ENCODE measurements at regions not wholly inside any gene's neighbourhood (a gene's known extent, or its start where the extent isn't known, plus 50 kb on each side); places are given as distances from the start of the nearest gene placed in this dataset.
A peak's percentile ranks its signal among the peaks of the same experiment; 100 is the strongest.

- DNase-seq (ENCODE audit: low read depth in 1 of 2, low spot score in 1 of 2) = no peak
- TF ChIP-seq JUND (IDR thresholded peaks at IDR 0.05; ENCODE audit: low read depth) = no peak
- in situ Hi-C loops (cut with HindIII; ENCODE audit: low pct_unique_long_range_greater_than_20kb, low sequenced_read_pairs) = no loop called here
These were observed 94.1 kb upstream of the BMP2K start for GRCh38 chr4:78682070-78682469.

- no peak for DNase-seq (ENCODE audit: low read depth in 1 of 2, low spot score in 1 of 2)
- TF ChIP-seq JUND (IDR thresholded peaks at IDR 0.05; ENCODE audit: low read depth) = no peak
- in situ Hi-C loops (cut with HindIII; ENCODE audit: low pct_unique_long_range_greater_than_20kb, low sequenced_read_pairs) = no loop called here
These were observed 92.8 kb upstream of the BMP2K start for GRCh38 chr4:78683352-78683751.

GRCh38 chr4:78684325-78685079, 91.6 kb upstream of the BMP2K start:
- in situ Hi-C loops (cut with HindIII; ENCODE audit: low pct_unique_long_range_greater_than_20kb, low sequenced_read_pairs) = no loop called here
- no peak for TF ChIP-seq JUND (IDR thresholded peaks at IDR 0.05; ENCODE audit: low read depth)

GRCh38 chr4:78687818-78688217, 88.3 kb upstream of the BMP2K start:
- in situ Hi-C loops (cut with HindIII; ENCODE audit: low pct_unique_long_range_greater_than_20kb, low sequenced_read_pairs) = no loop called here
- no peak for TF ChIP-seq JUND (IDR thresholded peaks at IDR 0.05; ENCODE audit: low read depth)
- no peak for DNase-seq (ENCODE audit: low read depth in 1 of 2, low spot score in 1 of 2)

More at GRCh38 chr4:78684325-78685079, 91.6 kb upstream of the BMP2K start:
- peak in 1 of 2 experiments; percentile 20 for DNase-seq (ENCODE audit: low read depth in 1 of 2, low spot score in 1 of 2)

GRCh38 chr4:78688366-78688765, 87.8 kb upstream of the BMP2K start:
- no peak for DNase-seq (ENCODE audit: low read depth in 1 of 2, low spot score in 1 of 2)
- in situ Hi-C loops (cut with HindIII; ENCODE audit: low pct_unique_long_range_greater_than_20kb, low sequenced_read_pairs) = no loop called here
- no peak for TF ChIP-seq JUND (IDR thresholded peaks at IDR 0.05; ENCODE audit: low read depth)

- TF ChIP-seq JUND (IDR thresholded peaks at IDR 0.05; ENCODE audit: low read depth) = no peak
- DNase-seq (ENCODE audit: low read depth in 1 of 2, low spot score in 1 of 2) = no peak
- in situ Hi-C loops (cut with HindIII; ENCODE audit: low pct_unique_long_range_greater_than_20kb, low sequenced_read_pairs) = no loop called here
These were observed 86.9 kb upstream of the BMP2K start for GRCh38 chr4:78689261-78689660.

- in situ Hi-C loops (cut with HindIII; ENCODE audit: low pct_unique_long_range_greater_than_20kb, low sequenced_read_pairs) = no loop called here
- no peak for DNase-seq (ENCODE audit: low read depth in 1 of 2, low spot score in 1 of 2)
- no peak for TF ChIP-seq JUND (IDR thresholded peaks at IDR 0.05; ENCODE audit: low read depth)
These were observed 86.3 kb upstream of the BMP2K start for GRCh38 chr4:78689700-78690323.

- no peak for TF ChIP-seq JUND (IDR thresholded peaks at IDR 0.05; ENCODE audit: low read depth)
- in situ Hi-C loops (cut with HindIII; ENCODE audit: low pct_unique_long_range_greater_than_20kb, low sequenced_read_pairs) = no loop called here
These were observed 84.8 kb upstream of the BMP2K start for GRCh38 chr4:78691334-78691754.

GRCh38 chr4:78691971-78692821, 84.0 kb upstream of the BMP2K start:
- TF ChIP-seq JUND (IDR thresholded peaks at IDR 0.05; ENCODE audit: low read depth) = no peak
- no peak for DNase-seq (ENCODE audit: low read depth in 1 of 2, low spot score in 1 of 2)
- in situ Hi-C loops (cut with HindIII; ENCODE audit: low pct_unique_long_range_greater_than_20kb, low sequenced_read_pairs) = no loop called here

More at GRCh38 chr4:78691334-78691754, 84.8 kb upstream of the BMP2K start:
- no peak for DNase-seq (ENCODE audit: low read depth in 1 of 2, low spot score in 1 of 2)

GRCh38 chr4:78692822-78693170, 83.4 kb upstream of the BMP2K start:
- in situ Hi-C loops (cut with HindIII; ENCODE audit: low pct_unique_long_range_greater_than_20kb, low sequenced_read_pairs) = no loop called here
- DNase-seq (ENCODE audit: low read depth in 1 of 2, low spot score in 1 of 2) = no peak
- TF ChIP-seq JUND (IDR thresholded peaks at IDR 0.05; ENCODE audit: low read depth) = no peak

- DNase-seq (ENCODE audit: low read depth in 1 of 2, low spot score in 1 of 2) = no peak
- TF ChIP-seq JUND (IDR thresholded peaks at IDR 0.05; ENCODE audit: low read depth) = no peak
- in situ Hi-C loops (cut with HindIII; ENCODE audit: low pct_unique_long_range_greater_than_20kb, low sequenced_read_pairs) = no loop called here
These were observed 82.2 kb upstream of the BMP2K start for GRCh38 chr4:78693777-78694456.

GRCh38 chr4:78694457-78694787, 81.7 kb upstream of the BMP2K start:
- no peak for TF ChIP-seq JUND (IDR thresholded peaks at IDR 0.05; ENCODE audit: low read depth)
- DNase-seq (ENCODE audit: low read depth in 1 of 2, low spot score in 1 of 2) = no peak
- in situ Hi-C loops (cut with HindIII; ENCODE audit: low pct_unique_long_range_greater_than_20kb, low sequenced_read_pairs) = no loop called here

Measured in T47D (cell line).